Fibroblast of pulmonary artery (primary cell): ENCODE measurements at regions not wholly inside any gene's neighbourhood (a gene's known extent, or its start where the extent isn't known, plus 50 kb on each side); places are given as distances from the start of the nearest gene placed in this dataset.

Experiments used
- DNase-seq: peaks from one replicate; pipeline ENCODE4 v3.0.0-alpha.2; 2010; ENCODE audit warnings: low read depth
- H3K4me3 ChIP-seq: replicated peaks from 2 replicates; pipeline ENCODE4 v1.5.1; 2011; ENCODE audit warnings: low read depth, mild to moderate bottlenecking, control low read depth, low read length, moderate library complexity
- CTCF ChIP-seq: IDR thresholded peaks from 2 replicates; pipeline ENCODE4 v1.5.1; 2011; ENCODE audit warnings: mild to moderate bottlenecking, control low read depth, low read length, inconsistent platforms; ENCODE audit errors: missing control alignments

DNA sequence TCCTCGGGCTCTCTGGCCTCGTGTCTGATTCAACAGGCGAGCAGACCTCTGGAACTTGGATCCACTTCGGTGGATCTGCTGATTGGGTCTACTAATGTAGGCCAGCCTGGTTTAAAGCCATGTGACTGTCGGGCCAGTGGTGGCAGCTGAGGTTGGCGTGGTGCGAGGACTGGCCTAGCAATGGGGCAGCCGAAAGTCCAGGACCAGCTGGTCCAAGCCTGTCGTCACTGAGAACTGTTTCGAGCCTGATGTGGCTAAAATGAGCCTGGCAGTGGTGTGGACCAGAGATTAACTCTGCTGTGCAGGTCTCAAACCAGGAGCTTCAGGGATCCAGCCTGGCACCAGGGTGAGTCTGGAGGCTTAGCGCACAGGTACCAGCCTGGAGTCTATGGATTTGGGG, 56.4 kb upstream of the ROBO1 start:
- DNase-seq: no peak
- no peak overlapping the region for H3K4me3 ChIP-seq
- TF ChIP-seq CTCF: no peak

GRCh38 chr3:79822076-79822475, 54.3 kb upstream of the ROBO1 start:
- no peak overlapping the region for H3K4me3 ChIP-seq
- no peak for DNase-seq
- no peak for TF ChIP-seq CTCF

GRCh38 chr3:79820089-79820488, 52.3 kb upstream of the ROBO1 start:
- no peak for DNase-seq
- no peak overlapping the region for H3K4me3 ChIP-seq
- TF ChIP-seq CTCF: no peak

- no peak for DNase-seq
- no peak for TF ChIP-seq CTCF
- no peak overlapping the region for H3K4me3 ChIP-seq
These were observed 50.2 kb upstream of the ROBO1 start for GRCh38 chr3:79818015-79818414.
